ENCODE measurements at regions not wholly inside any gene's neighbourhood (a gene's known extent, or its start where the extent isn't known, plus 50 kb on each side); places are given as distances from the start of the nearest gene placed in this dataset.
"Not testable (repeated sequence)": the region's sequence is repeated elsewhere in the genome, so short reads cannot be mapped to it uniquely, and the experiment has no call there.

- H3K4me3 ChIP-seq (ENCODE audit: low read length) = no peak overlapping the region
- H3K27me3 ChIP-seq (ENCODE audit: control insufficient read depth in 2 of 2, insufficient read depth in 2 of 2, low read length in 2 of 2) = no peaks in the 10 kb centered on the region
- H3K27me3 Mint-ChIP-seq = peaks cover 0 to 16% (median 8%) of the 10 kb centered on the region in 5 donors
- no peak overlapping the region for H3K27ac Mint-ChIP-seq
- H3K36me3 ChIP-seq (ENCODE audit: control insufficient read depth in 2 of 3, insufficient read depth in 3 of 3, low read length in 3 of 3) = no peaks in the 10 kb centered on the region
- no peak overlapping the region for H3K4me3 Mint-ChIP-seq
- intact Hi-C loops (cut with micrococcal nuclease) = no loop called here
- POLR2A ChIA-PET = no interaction called here
- no peaks in the 10 kb centered on the region for H3K4me1 ChIP-seq (ENCODE audit: control insufficient read depth in 2 of 2, insufficient read depth in 2 of 2, low read length in 2 of 2)
- ATAC-seq = no peak
- no peak overlapping the region for H3K27ac ChIP-seq (ENCODE audit: low read depth, low read length)
- H3K9me3 Mint-ChIP-seq = peaks cover 0 to 21% (median 5%) of the 10 kb centered on the region in 11 donors
- no peaks in the 10 kb centered on the region for H3K4me1 Mint-ChIP-seq
- H3K9me3 ChIP-seq (ENCODE audit: control insufficient read depth in 2 of 3, low read length in 3 of 3) = no peaks in the 10 kb centered on the region
- H3K36me3 Mint-ChIP-seq = peaks cover 0 to 6% (median 0%) of the 10 kb centered on the region in 5 donors
- DNase-seq = no peak
- CTCF ChIA-PET = no interaction called here
These were observed 474.1 kb upstream of the STEAP1 start for GRCh38 chr7:89680161-89680560.

DNA sequence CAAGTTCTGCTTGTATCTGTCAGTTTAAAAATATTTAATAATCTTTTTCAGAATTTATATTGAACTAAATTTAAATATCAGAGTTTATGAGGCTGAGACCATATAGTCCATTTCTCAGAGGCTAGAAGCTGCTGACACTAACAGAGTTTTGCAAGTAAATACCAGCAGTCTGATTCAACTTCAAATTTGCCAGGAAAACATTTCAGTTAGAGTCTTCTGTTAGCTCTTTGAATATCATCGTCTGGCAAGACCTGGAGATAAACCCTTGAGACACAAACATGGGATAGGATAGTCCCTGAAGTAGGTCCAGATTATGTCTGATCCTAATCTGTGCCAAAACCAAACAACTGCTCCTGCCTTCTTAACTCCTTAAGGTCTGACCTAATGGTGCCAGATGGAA lies 472.8 kb upstream of the STEAP1 start:
- no peaks in the 10 kb centered on the region for H3K4me1 Mint-ChIP-seq
- Histone ChIP-seq H3K4me3 (ENCODE audit: low read length) (no peak overlapping the region), H3K36me3 (ENCODE audit: control insufficient read depth in 2 of 3, insufficient read depth in 3 of 3, low read length in 3 of 3) (no peaks in the 10 kb centered on the region), H3K9me3 (ENCODE audit: control insufficient read depth in 2 of 3, low read length in 3 of 3) (no peaks in the 10 kb centered on the region), H3K27me3 (ENCODE audit: control insufficient read depth in 2 of 2, insufficient read depth in 2 of 2, low read length in 2 of 2) (no peaks in the 10 kb centered on the region), H3K27ac (ENCODE audit: low read depth, low read length) (no peak overlapping the region), H3K4me1 (ENCODE audit: control insufficient read depth in 2 of 2, insufficient read depth in 2 of 2, low read length in 2 of 2) (no peaks in the 10 kb centered on the region)
- peaks cover 0 to 10% (median 0%) of the 10 kb centered on the region in 5 donors for H3K27me3 Mint-ChIP-seq
- no peak overlapping the region for H3K4me3 Mint-ChIP-seq
- ATAC-seq (no peak), DNase-seq (no peak)
- ChIA-PET CTCF (no interaction called here), POLR2A (no interaction called here)
- no peak overlapping the region for H3K27ac Mint-ChIP-seq
- intact Hi-C loops (cut with micrococcal nuclease) = no loop called here
- no peaks in the 10 kb centered on the region for H3K36me3 Mint-ChIP-seq
- peaks cover 0 to 14% (median 2%) of the 10 kb centered on the region in 11 donors for H3K9me3 Mint-ChIP-seq

- Mint-ChIP-seq H3K9me3 (peaks cover 0 to 2% (median 0%) of the 10 kb centered on the region in 11 donors), H3K27me3 (no peaks in the 10 kb centered on the region), H3K4me3 (no peak overlapping the region), H3K4me1 (no peaks in the 10 kb centered on the region), H3K27ac (no peak overlapping the region), H3K36me3 (no peaks in the 10 kb centered on the region)
- H3K4me3 ChIP-seq (ENCODE audit: low read length) = no peak overlapping the region
- intact Hi-C loops (cut with micrococcal nuclease) = no loop called here
- DNase-seq = no peak
- ChIA-PET POLR2A (no interaction called here), CTCF (no interaction called here)
- no peak for ATAC-seq
- H3K27ac ChIP-seq (ENCODE audit: low read depth, low read length) = no peak overlapping the region
- H3K27me3 ChIP-seq (ENCODE audit: control insufficient read depth in 2 of 2, insufficient read depth in 2 of 2, low read length in 2 of 2) = no peaks in the 10 kb centered on the region
- no peaks in the 10 kb centered on the region for H3K4me1 ChIP-seq (ENCODE audit: control insufficient read depth in 2 of 2, insufficient read depth in 2 of 2, low read length in 2 of 2)
- no peaks in the 10 kb centered on the region for H3K9me3 ChIP-seq (ENCODE audit: control insufficient read depth in 2 of 3, low read length in 3 of 3)
- H3K36me3 ChIP-seq (ENCODE audit: control insufficient read depth in 2 of 3, insufficient read depth in 3 of 3, low read length in 3 of 3) = no peaks in the 10 kb centered on the region
These were observed 469.0 kb upstream of the STEAP1 start for GRCh38 chr7:89685287-89685686.

DNA sequence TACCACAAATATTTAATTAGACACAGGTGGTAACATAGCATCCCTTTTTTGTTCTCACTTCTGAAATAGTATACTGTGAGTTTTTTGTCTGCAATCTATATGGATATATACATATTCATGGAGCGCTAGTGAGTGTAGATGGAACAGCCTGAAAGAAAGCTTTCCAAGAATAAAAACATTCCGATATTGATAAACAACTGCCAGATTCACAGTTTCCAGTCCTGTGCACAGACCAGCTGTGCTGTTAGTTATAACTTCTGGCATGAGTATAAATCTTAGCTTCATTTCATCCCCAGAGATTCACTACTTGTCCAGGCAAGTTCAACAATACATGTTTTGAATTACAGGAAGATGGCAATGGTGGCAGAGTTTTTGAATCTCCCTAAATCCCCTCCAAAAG lies 467.1 kb upstream of the STEAP1 start:
- Mint-ChIP-seq H3K36me3 (no peaks in the 10 kb centered on the region), H3K4me3 (no peak overlapping the region), H3K4me1 (no peaks in the 10 kb centered on the region), H3K27me3 (peaks cover 0 to 5% (median 0%) of the 10 kb centered on the region in 5 donors), H3K9me3 (no peaks in the 10 kb centered on the region), H3K27ac (no peak overlapping the region)
- Histone ChIP-seq H3K36me3 (ENCODE audit: control insufficient read depth in 2 of 3, insufficient read depth in 3 of 3, low read length in 3 of 3) (no peaks in the 10 kb centered on the region), H3K4me3 (ENCODE audit: low read length) (no peak overlapping the region), H3K27ac (ENCODE audit: low read depth, low read length) (no peak overlapping the region), H3K9me3 (ENCODE audit: control insufficient read depth in 2 of 3, low read length in 3 of 3) (no peaks in the 10 kb centered on the region), H3K27me3 (ENCODE audit: control insufficient read depth in 2 of 2, insufficient read depth in 2 of 2, low read length in 2 of 2) (no peaks in the 10 kb centered on the region), H3K4me1 (ENCODE audit: control insufficient read depth in 2 of 2, insufficient read depth in 2 of 2, low read length in 2 of 2) (no peaks in the 10 kb centered on the region)
- intact Hi-C loops (cut with micrococcal nuclease) = no loop called here
- DNase-seq (no peak), ATAC-seq (no peak)
- POLR2A ChIA-PET = no interaction called here
- CTCF ChIA-PET = no interaction called here

- Mint-ChIP-seq H3K9me3 (peaks cover 0 to 36% (median 11%) of the 10 kb centered on the region in 11 donors), H3K4me3 (no peak overlapping the region), H3K27ac (no peak overlapping the region), H3K4me1 (no peaks in the 10 kb centered on the region), H3K27me3 (peaks cover 0 to 5% (median 0%) of the 10 kb centered on the region in 5 donors), H3K36me3 (peaks cover 0 to 4% (median 0%) of the 10 kb centered on the region in 5 donors)
- H3K4me1 ChIP-seq (ENCODE audit: control insufficient read depth in 2 of 2, insufficient read depth in 2 of 2, low read length in 2 of 2) = no peaks in the 10 kb centered on the region
- DNase-seq (no peak), ATAC-seq (no peak)
- ChIA-PET POLR2A (no interaction called here), CTCF (no interaction called here)
- intact Hi-C loops (cut with micrococcal nuclease) = no loop called here
- H3K27ac ChIP-seq (ENCODE audit: low read depth, low read length) = no peak overlapping the region
- peaks cover 0 to 6% (median 0%) of the 10 kb centered on the region in 3 experiments for H3K9me3 ChIP-seq (ENCODE audit: control insufficient read depth in 2 of 3, low read length in 3 of 3)
- H3K4me3 ChIP-seq (ENCODE audit: low read length) = no peak overlapping the region
- no peaks in the 10 kb centered on the region for H3K27me3 ChIP-seq (ENCODE audit: control insufficient read depth in 2 of 2, insufficient read depth in 2 of 2, low read length in 2 of 2)
- no peaks in the 10 kb centered on the region for H3K36me3 ChIP-seq (ENCODE audit: control insufficient read depth in 2 of 3, insufficient read depth in 3 of 3, low read length in 3 of 3)
These were observed 459.0 kb upstream of the STEAP1 start for GRCh38 chr7:89695241-89695640.

DNA sequence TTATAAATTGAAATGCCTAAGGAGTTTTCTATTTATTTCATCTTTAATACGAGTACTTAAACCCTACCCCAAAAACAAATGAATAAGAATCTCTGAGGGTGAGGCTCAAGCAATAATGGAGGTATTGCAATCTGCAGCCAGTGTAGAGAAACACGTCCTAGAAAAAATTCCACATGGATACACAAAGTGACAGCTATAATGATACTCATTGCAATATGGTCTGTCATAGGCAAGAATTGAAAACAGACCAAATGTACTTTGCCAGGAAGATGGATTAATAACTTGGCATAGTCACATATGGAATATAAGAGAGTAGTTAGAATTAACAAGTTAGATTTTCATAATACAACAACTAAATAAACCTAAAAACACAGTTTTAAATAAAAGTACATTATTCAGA lies 440.1 kb upstream of the STEAP1 start:
- H3K36me3 ChIP-seq (ENCODE audit: control insufficient read depth in 2 of 3, insufficient read depth in 3 of 3, low read length in 3 of 3) = no peaks in the 10 kb centered on the region
- H3K36me3 Mint-ChIP-seq = no peaks in the 10 kb centered on the region
- DNase-seq (no peak), ATAC-seq (no peak)
- H3K27me3 Mint-ChIP-seq = peaks cover 0 to 4% (median 0%) of the 10 kb centered on the region in 5 donors
- intact Hi-C loops (cut with micrococcal nuclease) = no loop called here
- no peaks in the 10 kb centered on the region for H3K9me3 ChIP-seq (ENCODE audit: control insufficient read depth in 2 of 3, low read length in 3 of 3)
- H3K27me3 ChIP-seq (ENCODE audit: control insufficient read depth in 2 of 2, insufficient read depth in 2 of 2, low read length in 2 of 2) = no peaks in the 10 kb centered on the region
- no peaks in the 10 kb centered on the region for H3K4me1 Mint-ChIP-seq
- CTCF ChIA-PET = no interaction called here
- H3K27ac ChIP-seq (ENCODE audit: low read depth, low read length) = no peak overlapping the region
- H3K4me1 ChIP-seq (ENCODE audit: control insufficient read depth in 2 of 2, insufficient read depth in 2 of 2, low read length in 2 of 2) = no peaks in the 10 kb centered on the region
- peaks cover 0 to 4% (median 0%) of the 10 kb centered on the region in 11 donors for H3K9me3 Mint-ChIP-seq
- no peak overlapping the region for H3K27ac Mint-ChIP-seq
- H3K4me3 ChIP-seq (ENCODE audit: low read length) = no peak overlapping the region
- no peak overlapping the region for H3K4me3 Mint-ChIP-seq
- POLR2A ChIA-PET = no interaction called here

GRCh38 chr7:89718941-89719340 lies 435.3 kb upstream of the STEAP1 start:
- H3K27ac ChIP-seq (ENCODE audit: low read depth, low read length); H3K36me3 Mint-ChIP-seq; H3K4me3 Mint-ChIP-seq; H3K9me3 ChIP-seq (ENCODE audit: control insufficient read depth in 2 of 3, low read length in 3 of 3); POLR2A ChIA-PET; intact Hi-C loops (cut with micrococcal nuclease); H3K27ac Mint-ChIP-seq; H3K4me3 ChIP-seq (ENCODE audit: low read length); ATAC-seq; DNase-seq; H3K4me1 Mint-ChIP-seq; CTCF ChIA-PET; H3K36me3 ChIP-seq (ENCODE audit: control insufficient read depth in 2 of 3, insufficient read depth in 3 of 3, low read length in 3 of 3); H3K9me3 Mint-ChIP-seq; H3K4me1 ChIP-seq (ENCODE audit: control insufficient read depth in 2 of 2, insufficient read depth in 2 of 2, low read length in 2 of 2); H3K27me3 ChIP-seq (ENCODE audit: control insufficient read depth in 2 of 2, insufficient read depth in 2 of 2, low read length in 2 of 2): not testable (repeated sequence)
- H3K27me3 Mint-ChIP-seq = peaks cover 0 to 19% (median 0%) of the 10 kb centered on the region in 5 donors
